DOHH2 (cell line): ENCODE measurements at regions not wholly inside any gene's neighbourhood (a gene's known extent, or its start where the extent isn't known, plus 50 kb on each side); places are given as distances from the start of the nearest gene placed in this dataset.

Experiments
- H3F3A ChIP-seq: fragments of 200-600 bp; sonication (generic), shearing (Covaris generic); 2 replicates; pipeline ENCODE4 v1.6.0; 2016; ENCODE audit warnings: antibody characterized with exemption, mild to moderate bottlenecking; ENCODE audit not compliant: control insufficient read depth, insufficient read depth
- H3K27ac ChIP-seq: fragments of 200-600 bp; sonication (generic); 2 replicates; pipeline ENCODE4 v1.5.1; 2014; ENCODE audit warnings: low read depth, mild to moderate bottlenecking, low read length, moderate library complexity
- H3K27me3 ChIP-seq: fragments of 200-600 bp; sonication (generic); 2 replicates; pipeline ENCODE4 v1.6.1; 2014; ENCODE audit warnings: mild to moderate bottlenecking, low read length, mixed read lengths; ENCODE audit not compliant: control insufficient read depth
- H3K36me3 ChIP-seq: fragments of 200-600 bp; sonication (generic); 2 replicates; pipeline ENCODE4 v1.6.1; 2014; ENCODE audit warnings: mild to moderate bottlenecking, low read length, moderate library complexity, mixed read lengths; ENCODE audit not compliant: control insufficient read depth
- H3K4me1 ChIP-seq: fragments of 200-600 bp; sonication (generic); 2 replicates; pipeline ENCODE4 v1.6.1; 2014; ENCODE audit warnings: mild to moderate bottlenecking, low read length, mixed read lengths; ENCODE audit not compliant: control insufficient read depth
- H3K4me2 ChIP-seq: fragments of 200-600 bp; sonication (generic); 2 replicates; pipeline ENCODE4 v1.6.0; 2014; ENCODE audit warnings: mild to moderate bottlenecking, low read length, moderate library complexity
- H3K4me3 ChIP-seq: fragments of 200-600 bp; sonication (generic); 2 replicates; pipeline ENCODE4 v1.5.1; 2014; ENCODE audit warnings: mild to moderate bottlenecking, low read length, mixed read lengths
- H3K79me2 ChIP-seq: fragments of 200-600 bp; sonication (generic); 2 replicates; pipeline ENCODE4 v1.6.1; 2014; ENCODE audit warnings: mild to moderate bottlenecking, low read length, mixed read lengths; ENCODE audit not compliant: control insufficient read depth
- H3K9me2 ChIP-seq: fragments of 200-600 bp; sonication (generic); replicated peaks from 2 replicates; pipeline ENCODE4 v1.6.1; 2014; ENCODE audit warnings: mild to moderate bottlenecking, low read length, mixed read lengths; ENCODE audit not compliant: control insufficient read depth
- H3K9me3 ChIP-seq: fragments of 200-600 bp; sonication (generic); 2 replicates; pipeline ENCODE4 v1.6.1; 2014; ENCODE audit warnings: antibody characterized with exemption, low read length, mixed read lengths; ENCODE audit not compliant: control insufficient read depth, insufficient read depth
- H4K20me1 ChIP-seq: fragments of 200-600 bp; sonication (generic); 2 replicates; pipeline ENCODE4 v1.6.0; 2014; ENCODE audit warnings: low read depth, mild to moderate bottlenecking, antibody characterized with exemption, low read length, moderate library complexity; ENCODE audit not compliant: control insufficient read depth, insufficient read depth
- CTCF ChIP-seq: fragments of 200-600 bp; sonication (generic); IDR thresholded peaks from one replicate; pipeline ENCODE4 v1.5.1; 2014; ENCODE audit warnings: antibody characterized with exemption, mild to moderate bottlenecking, low read depth, low read length; ENCODE audit not compliant: poor library complexity, severe bottlenecking
- EZH2phosphoT487 ChIP-seq: fragments of 200-600 bp; sonication (generic); IDR thresholded peaks from 2 replicates; pipeline ENCODE4 v1.6.1; 2017; ENCODE audit warnings: borderline replicate concordance, mild to moderate bottlenecking, antibody characterized with exemption, low read length, moderate library complexity, mixed read lengths

GRCh38 chr6:50272611-50273010 is 222.9 kb upstream of the DEFB112 start:
- Histone ChIP-seq H3K79me2 (no peaks in the 10 kb centered on the region), H3F3A (no peaks in the 10 kb centered on the region), H3K4me1 (no peaks in the 10 kb centered on the region), H3K4me3 (no peak overlapping the region), H3K9me3 (no peaks in the 10 kb centered on the region), H3K27me3 (no peaks in the 10 kb centered on the region), H3K4me2 (no peak overlapping the region), H4K20me1 (no peaks in the 10 kb centered on the region), H3K36me3 (no peaks in the 10 kb centered on the region), H3K9me2 (no peaks in the 10 kb centered on the region), H3K27ac (no peak overlapping the region)
- TF ChIP-seq CTCF = no peak
- TF ChIP-seq EZH2phosphoT487 = no peak

- no peak for TF ChIP-seq EZH2phosphoT487
- no peak for TF ChIP-seq CTCF
- H3K4me3 ChIP-seq = no peak overlapping the region
- no peaks in the 10 kb centered on the region for H3K79me2 ChIP-seq
- H3K36me3 ChIP-seq = no peaks in the 10 kb centered on the region
- no peaks in the 10 kb centered on the region for H3K9me2 ChIP-seq
- no peaks in the 10 kb centered on the region for H3K9me3 ChIP-seq
- H3K27ac ChIP-seq = no peak overlapping the region
- H4K20me1 ChIP-seq = no peaks in the 10 kb centered on the region
- H3K4me1 ChIP-seq = no peaks in the 10 kb centered on the region
- H3F3A ChIP-seq = no peaks in the 10 kb centered on the region
- H3K27me3 ChIP-seq = no peaks in the 10 kb centered on the region
- no peak overlapping the region for H3K4me2 ChIP-seq
These were observed 227.1 kb upstream of the DEFB112 start for GRCh38 chr6:50276771-50277261.

GRCh38 chr6:50277774-50278173 is 228.0 kb upstream of the DEFB112 start:
- Histone ChIP-seq H3K9me2 (no peaks in the 10 kb centered on the region), H3K4me3 (no peak overlapping the region), H3F3A (no peaks in the 10 kb centered on the region), H3K36me3 (no peaks in the 10 kb centered on the region), H3K27ac (no peak overlapping the region), H4K20me1 (no peaks in the 10 kb centered on the region), H3K4me2 (no peak overlapping the region), H3K9me3 (no peaks in the 10 kb centered on the region), H3K4me1 (no peaks in the 10 kb centered on the region), H3K27me3 (no peaks in the 10 kb centered on the region), H3K79me2 (no peaks in the 10 kb centered on the region)
- no peak for TF ChIP-seq CTCF
- no peak for TF ChIP-seq EZH2phosphoT487

GRCh38 chr6:50278663-50279062 is 228.9 kb upstream of the DEFB112 start:
- no peak for TF ChIP-seq CTCF
- TF ChIP-seq EZH2phosphoT487 = no peak
- Histone ChIP-seq H3K4me3 (no peak overlapping the region), H3K9me2 (no peaks in the 10 kb centered on the region), H3K36me3 (no peaks in the 10 kb centered on the region), H3K79me2 (no peaks in the 10 kb centered on the region), H3K27me3 (no peaks in the 10 kb centered on the region), H3K9me3 (no peaks in the 10 kb centered on the region), H3K4me2 (no peak overlapping the region), H3K27ac (no peak overlapping the region), H3K4me1 (no peaks in the 10 kb centered on the region), H4K20me1 (no peaks in the 10 kb centered on the region), H3F3A (no peaks in the 10 kb centered on the region)
